ENCODE measurements at regions not wholly inside any gene's neighbourhood (a gene's known extent, or its start where the extent isn't known, plus 50 kb on each side); places are given as distances from the start of the nearest gene placed in this dataset.
"Not testable (repeated sequence)": the region's sequence is repeated elsewhere in the genome, so short reads cannot be mapped to it uniquely, and the experiment has no call there.

- Mint-ChIP-seq H3K27me3 (ENCODE audit: low read depth) (peaks cover 7% of the 10 kb centered on the region), H3K4me3 (no peak overlapping the region), H3K27ac (no peak overlapping the region), H3K9me3 (no peaks in the 10 kb centered on the region), H3K4me1 (ENCODE audit: low read depth) (no peaks in the 10 kb centered on the region), H3K36me3 (ENCODE audit: low read depth) (no peaks in the 10 kb centered on the region)
- DNase-seq: no peak
- CTCF ChIA-PET: interaction anchor here (0.7 kb wide), 1 partner anchor 111 kb away, joined by 3 read pairs; no protein-coding TSS in a partner anchor
- intact Hi-C loops (cut with micrococcal nuclease): no loop called here
Measured at GRCh38 chr3:106514431-106514830, 645.6 kb upstream of the CBLB start.

DNA sequence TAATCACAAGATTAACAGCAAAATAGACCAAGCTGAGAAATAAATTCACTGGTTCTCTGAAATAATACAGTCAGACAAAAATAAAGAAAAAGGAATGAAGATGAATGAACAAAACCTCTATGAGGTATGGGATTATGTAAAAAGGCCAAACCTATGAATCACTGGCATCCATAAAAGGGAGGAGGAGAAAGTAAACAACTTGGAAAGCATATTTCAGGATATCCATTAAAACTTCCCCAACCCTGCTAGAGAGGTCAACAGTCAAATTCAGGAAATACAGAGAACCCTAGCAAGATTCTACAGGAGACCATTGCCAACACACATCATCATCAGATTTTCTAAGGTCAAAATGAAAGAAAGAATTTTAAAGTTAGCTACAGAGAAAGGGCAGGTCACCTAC lies 649.7 kb upstream of the CBLB start:
- H3K27ac Mint-ChIP-seq: no peak overlapping the region
- H3K36me3 Mint-ChIP-seq (ENCODE audit: low read depth): no peaks in the 10 kb centered on the region
- no peak for DNase-seq
- peaks cover 7% of the 10 kb centered on the region for H3K27me3 Mint-ChIP-seq (ENCODE audit: low read depth)
- no peaks in the 10 kb centered on the region for H3K9me3 Mint-ChIP-seq
- CTCF ChIA-PET: interaction anchor here (0.7 kb wide), 1 partner anchor 38 kb away, joined by 3 read pairs; no protein-coding TSS in a partner anchor
- no peak overlapping the region for H3K4me3 Mint-ChIP-seq
- intact Hi-C loops (cut with micrococcal nuclease): no loop called here
- peaks cover 6% of the 10 kb centered on the region for H3K4me1 Mint-ChIP-seq (ENCODE audit: low read depth)

- Mint-ChIP-seq H3K4me1 (ENCODE audit: low read depth) (peaks cover 13% of the 10 kb centered on the region), H3K27ac (no peak overlapping the region), H3K4me3 (no peak overlapping the region), H3K36me3 (ENCODE audit: low read depth) (no peaks in the 10 kb centered on the region), H3K9me3 (no peaks in the 10 kb centered on the region), H3K27me3 (ENCODE audit: low read depth) (peaks cover 9% of the 10 kb centered on the region)
- CTCF ChIA-PET: no interaction called here
- intact Hi-C loops (cut with micrococcal nuclease): no loop called here
- no peak for DNase-seq
Measured at GRCh38 chr3:106522397-106522796, 653.6 kb upstream of the CBLB start.

- intact Hi-C loops (cut with micrococcal nuclease): no loop called here
- H3K4me1 Mint-ChIP-seq (ENCODE audit: low read depth): peaks cover 24% of the 10 kb centered on the region
- no peak overlapping the region for H3K4me3 Mint-ChIP-seq
- H3K9me3 Mint-ChIP-seq: peaks cover 3% of the 10 kb centered on the region
- CTCF ChIA-PET: no interaction called here
- DNase-seq: no peak
- H3K27me3 Mint-ChIP-seq (ENCODE audit: low read depth): peaks cover 7% of the 10 kb centered on the region
- no peaks in the 10 kb centered on the region for H3K36me3 Mint-ChIP-seq (ENCODE audit: low read depth)
- H3K27ac Mint-ChIP-seq: no peak overlapping the region
Measured at GRCh38 chr3:106528932-106529331, 660.1 kb upstream of the CBLB start.

- peaks cover 4% of the 10 kb centered on the region for H3K27me3 Mint-ChIP-seq (ENCODE audit: low read depth)
- DNase-seq: no peak
- intact Hi-C loops (cut with micrococcal nuclease): loop anchor here (5.0 kb wide), 2 partner anchors 197 to 1162 kb away; partner anchors contain the start of gene ALCAM
- CTCF ChIA-PET: interaction anchor here (0.7 kb wide), 1 partner anchor 58 kb away, joined by 3 read pairs; no protein-coding TSS in a partner anchor
- H3K4me1 Mint-ChIP-seq (ENCODE audit: low read depth): peaks cover 29% of the 10 kb centered on the region
- peaks cover 3% of the 10 kb centered on the region for H3K9me3 Mint-ChIP-seq
- no peak overlapping the region for H3K4me3 Mint-ChIP-seq
- H3K27ac Mint-ChIP-seq: no peak overlapping the region
- peaks cover 3% of the 10 kb centered on the region for H3K36me3 Mint-ChIP-seq (ENCODE audit: low read depth)
Measured at GRCh38 chr3:106529738-106530137, 660.9 kb upstream of the CBLB start.

- no peak for DNase-seq
- CTCF ChIA-PET: interaction anchor here (0.7 kb wide), 1 partner anchor 57 kb away, joined by 3 read pairs; no protein-coding TSS in a partner anchor
- Mint-ChIP-seq H3K27me3 (ENCODE audit: low read depth) (peaks cover 5% of the 10 kb centered on the region), H3K4me3 (no peak overlapping the region), H3K9me3 (peaks cover 4% of the 10 kb centered on the region), H3K36me3 (ENCODE audit: low read depth) (peaks cover 5% of the 10 kb centered on the region), H3K27ac (no peak overlapping the region), H3K4me1 (ENCODE audit: low read depth) (peaks cover 31% of the 10 kb centered on the region)
- intact Hi-C loops (cut with micrococcal nuclease): loop anchor here (5.0 kb wide), 2 partner anchors 198 to 1163 kb away; partner anchors contain the start of gene ALCAM
Measured at GRCh38 chr3:106530367-106530766, 661.6 kb upstream of the CBLB start.

GRCh38 chr3:106531771-106532329 lies 663.0 kb upstream of the CBLB start:
- H3K4me3 Mint-ChIP-seq; CTCF ChIA-PET; DNase-seq; H3K36me3 Mint-ChIP-seq (ENCODE audit: low read depth); H3K27ac Mint-ChIP-seq; H3K27me3 Mint-ChIP-seq (ENCODE audit: low read depth): not testable (repeated sequence)
- Mint-ChIP-seq H3K4me1 (ENCODE audit: low read depth) (peaks cover 27% of the 10 kb centered on the region), H3K9me3 (peaks cover 12% of the 10 kb centered on the region)
- intact Hi-C loops (cut with micrococcal nuclease): loop anchor here (5.0 kb wide), 2 partner anchors 200 to 1165 kb away; partner anchors contain the start of gene ALCAM

GRCh38 chr3:106533093-106533787 lies 664.4 kb upstream of the CBLB start:
- Mint-ChIP-seq H3K36me3 (ENCODE audit: low read depth) (peaks cover 10% of the 10 kb centered on the region), H3K9me3 (peaks cover 22% of the 10 kb centered on the region), H3K4me3 (no peak overlapping the region), H3K27ac (no peak overlapping the region), H3K27me3 (ENCODE audit: low read depth) (peaks cover 9% of the 10 kb centered on the region), H3K4me1 (ENCODE audit: low read depth) (peaks cover 22% of the 10 kb centered on the region)
- no peak for DNase-seq
- intact Hi-C loops (cut with micrococcal nuclease): loop anchor here (5.0 kb wide), 2 partner anchors 201 to 1166 kb away; partner anchors contain the start of gene ALCAM
- CTCF ChIA-PET: no interaction called here

DNA sequence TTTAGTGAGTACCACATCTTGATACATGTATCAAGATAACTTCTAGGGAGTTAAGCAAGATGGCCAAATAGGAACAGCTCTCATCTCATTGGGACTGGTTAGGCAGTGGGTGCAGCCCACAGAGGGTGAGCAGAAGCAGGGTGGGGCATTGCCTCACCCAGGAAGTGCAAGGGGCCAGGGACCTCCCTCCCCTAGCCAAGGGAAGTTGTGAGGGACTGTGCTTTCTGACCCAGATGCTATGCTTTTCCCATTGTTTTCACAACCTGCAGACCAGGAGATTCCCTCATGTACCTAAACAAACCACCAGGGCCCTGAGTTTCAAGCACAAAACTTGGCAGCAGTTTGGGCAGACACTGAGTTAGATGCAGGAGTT lies 665.0 kb upstream of the CBLB start:
- CTCF ChIA-PET: no interaction called here
- intact Hi-C loops (cut with micrococcal nuclease): loop anchor here (1.0 to 5.0 kb wide), 4 partner anchors 59 to 1166 kb away; partner anchors contain the start of gene ALCAM

GRCh38 chr3:106534206-106534605 lies 665.4 kb upstream of the CBLB start:
- H3K9me3 Mint-ChIP-seq: peaks cover 26% of the 10 kb centered on the region
- H3K36me3 Mint-ChIP-seq (ENCODE audit: low read depth): peaks cover 10% of the 10 kb centered on the region
- CTCF ChIA-PET: no interaction called here
- H3K27ac Mint-ChIP-seq: no peak overlapping the region
- DNase-seq: peak; percentile 69
- H3K4me3 Mint-ChIP-seq: no peak overlapping the region
- intact Hi-C loops (cut with micrococcal nuclease): loop anchor here (1.0 to 5.0 kb wide), 4 partner anchors 60 to 1167 kb away; partner anchors contain the start of gene ALCAM
- peaks cover 15% of the 10 kb centered on the region for H3K4me1 Mint-ChIP-seq (ENCODE audit: low read depth)
- H3K27me3 Mint-ChIP-seq (ENCODE audit: low read depth): peaks cover 7% of the 10 kb centered on the region

More for the DNA sequence above, 665.0 kb upstream of the CBLB start:
- no peak overlapping the region for H3K4me3 Mint-ChIP-seq
- peaks cover 26% of the 10 kb centered on the region for H3K9me3 Mint-ChIP-seq
- peaks cover 19% of the 10 kb centered on the region for H3K4me1 Mint-ChIP-seq (ENCODE audit: low read depth)
- no peak overlapping the region for H3K27ac Mint-ChIP-seq
- peaks cover 7% of the 10 kb centered on the region for H3K27me3 Mint-ChIP-seq (ENCODE audit: low read depth)
- no peak for DNase-seq
- H3K36me3 Mint-ChIP-seq (ENCODE audit: low read depth): peaks cover 10% of the 10 kb centered on the region

GRCh38 chr3:106540743-106541142 lies 671.9 kb upstream of the CBLB start:
- Mint-ChIP-seq H3K4me3 (no peak overlapping the region), H3K27me3 (ENCODE audit: low read depth) (peaks cover 6% of the 10 kb centered on the region), H3K4me1 (ENCODE audit: low read depth) (no peaks in the 10 kb centered on the region), H3K36me3 (ENCODE audit: low read depth) (peaks cover 4% of the 10 kb centered on the region), H3K9me3 (peaks cover 25% of the 10 kb centered on the region), H3K27ac (no peak overlapping the region)
- no peak for DNase-seq
- intact Hi-C loops (cut with micrococcal nuclease): no loop called here
- CTCF ChIA-PET: no interaction called here

GRCh38 chr3:106542101-106542769 lies 673.4 kb upstream of the CBLB start:
- Mint-ChIP-seq H3K27me3 (ENCODE audit: low read depth) (peaks cover 6% of the 10 kb centered on the region), H3K4me1 (ENCODE audit: low read depth) (no peaks in the 10 kb centered on the region), H3K36me3 (ENCODE audit: low read depth) (no peaks in the 10 kb centered on the region), H3K9me3 (peaks cover 23% of the 10 kb centered on the region), H3K27ac (no peak overlapping the region), H3K4me3 (no peak overlapping the region)
- no peak for DNase-seq
- CTCF ChIA-PET: no interaction called here
- intact Hi-C loops (cut with micrococcal nuclease): no loop called here
